Liver (tissue), 8 donors: ENCODE measurements at regions not wholly inside any gene's neighbourhood (a gene's known extent, or its start where the extent isn't known, plus 50 kb on each side); places are given as distances from the start of the nearest gene placed in this dataset.

Source experiments
- DNase-seq: peaks from one replicate; pipeline ENCODE4 v3.0.0-alpha.2; 2017; ENCODE audit warnings: low spot score
- H3K27ac ChIP-seq, 2 donors: one replicate each; pipeline ENCODE4 v1.7.0; 2013; ENCODE audit warnings: inconsistent platforms in 2 of 2, low read length in 2 of 2, control low read depth in 1 of 2, low read depth in 1 of 2, mild to moderate bottlenecking in 1 of 2
- H3K27me3 ChIP-seq, 4 donors: one replicate each; pipeline versions ENCODE4 v1.6.1 to v1.7.0; 2013; ENCODE audit warnings: low read length in 3 of 4, inconsistent platforms in 1 of 4, mild to moderate bottlenecking in 1 of 4, moderate library complexity in 1 of 4; ENCODE audit not compliant: control insufficient read depth in 4 of 4, insufficient read depth in 4 of 4
- H3K36me3 ChIP-seq, 4 donors: one replicate each; pipeline versions ENCODE4 v1.6.1 to v1.7.0; 2013; ENCODE audit warnings: low read length in 3 of 4, mild to moderate bottlenecking in 3 of 4, low read depth in 1 of 4, moderate library complexity in 1 of 4; ENCODE audit not compliant: control insufficient read depth in 4 of 4, insufficient read depth in 3 of 4
- H3K4me1 ChIP-seq, 4 donors: one replicate each; pipeline versions ENCODE4 v1.6.1 to v1.7.0; 2013; ENCODE audit warnings: low read length in 3 of 4, mild to moderate bottlenecking in 3 of 4, moderate library complexity in 1 of 4; ENCODE audit not compliant: control insufficient read depth in 4 of 4, insufficient read depth in 4 of 4
- H3K4me3 ChIP-seq, 3 donors: one replicate each; pipeline versions ENCODE4 v1.6.1 to v1.7.0; 2013; ENCODE audit warnings: low read length in 3 of 3, control low read depth in 1 of 3, low read depth in 1 of 3, mild to moderate bottlenecking in 1 of 3
- H3K9ac ChIP-seq, 2 donors: one replicate each; pipeline ENCODE4 v1.7.0; 2013; ENCODE audit warnings: low read length in 2 of 2, mild to moderate bottlenecking in 2 of 2, moderate library complexity in 2 of 2, control low read depth in 1 of 2, low read depth in 1 of 2
- H3K9me3 ChIP-seq, 4 donors: one replicate each; pipeline versions ENCODE4 v1.6.1 to v1.7.0; 2013; ENCODE audit warnings: low read length in 3 of 4; ENCODE audit not compliant: control insufficient read depth in 4 of 4
- EGR1 ChIP-seq, 2 donors: IDR thresholded peaks; 2 replicates each; pipeline ENCODE4 v1.6.1; 2016 to 2018; ENCODE audit warnings: antibody characterized with exemption in 2 of 2, low read depth in 2 of 2
- FOXA1 ChIP-seq: IDR thresholded peaks from 2 replicates; pipeline ENCODE4 v1.6.1; 2016; ENCODE audit warnings: antibody characterized with exemption
- FOXA2 ChIP-seq: IDR thresholded peaks from 2 replicates; pipeline ENCODE4 v1.6.1; 2016; ENCODE audit warnings: antibody characterized with exemption
- GABPA ChIP-seq, 2 donors: IDR thresholded peaks in 1 of 2; conservative IDR thresholded peaks in 1 of 2; 2 replicates each; pipeline ENCODE4 v1.6.1; 2016; ENCODE audit warnings: antibody characterized with exemption in 2 of 2, mild to moderate bottlenecking in 1 of 2, moderate library complexity in 1 of 2
- HNF4A ChIP-seq, 2 donors: conservative IDR thresholded peaks; 2 replicates each; pipeline ENCODE4 v1.6.1; 2016; ENCODE audit warnings: antibody characterized with exemption in 2 of 2, mild to moderate bottlenecking in 2 of 2
- HNF4G ChIP-seq: IDR thresholded peaks from 2 replicates; pipeline ENCODE4 v1.6.1; 2016; ENCODE audit warnings: antibody characterized with exemption
- JUND ChIP-seq, 2 donors: IDR thresholded peaks; 2 replicates each; pipeline ENCODE4 v1.6.1; 2016; ENCODE audit warnings: antibody characterized with exemption in 2 of 2
- NR2F2 ChIP-seq: IDR thresholded peaks from 2 replicates; pipeline ENCODE4 v1.6.1; 2016; ENCODE audit warnings: antibody characterized with exemption
- RAD21 ChIP-seq, 2 donors: IDR thresholded peaks; 2 replicates each; pipeline ENCODE4 v1.6.1; 2016; ENCODE audit warnings: antibody characterized with exemption in 2 of 2, mild to moderate bottlenecking in 2 of 2
- RXRA ChIP-seq, 2 donors: IDR thresholded peaks; 2 replicates each; pipeline ENCODE4 v1.6.1; 2017 to 2018; ENCODE audit warnings: antibody characterized with exemption in 2 of 2, mild to moderate bottlenecking in 1 of 2
- SP1 ChIP-seq: IDR thresholded peaks from 2 replicates; pipeline ENCODE4 v1.6.1; 2018; ENCODE audit warnings: antibody characterized with exemption, mild to moderate bottlenecking
- TAF1 ChIP-seq: conservative IDR thresholded peaks from 2 replicates; pipeline ENCODE4 v1.6.1; 2016; ENCODE audit warnings: antibody characterized with exemption, mild to moderate bottlenecking
- YY1 ChIP-seq: IDR thresholded peaks from 2 replicates; pipeline ENCODE4 v1.6.1; 2016; ENCODE audit warnings: antibody characterized with exemption, mild to moderate bottlenecking
- whole genome bisulfite sequencing: extraction: QIAGEN DNeasy Blood & Tissue Kit; methylation state at CpG from one replicate; pipeline ENCODE4 v1.1.7; 2013; 5-methylcytosine and 5-hydroxymethylcytosine counted together
- TF ChIP-seq, protein P1 (sequence below): IDR thresholded peaks from 2 replicates; pipeline ENCODE4 v1.6.1; 2016; ENCODE audit warnings: antibody characterized with exemption
- TF ChIP-seq, protein P2 (sequence below): IDR thresholded peaks from 2 replicates; pipeline ENCODE4 v1.6.1; 2016; ENCODE audit warnings: antibody characterized with exemption, mild to moderate bottlenecking
- TF ChIP-seq, protein P3 (sequence below): fragments of 150-350 bp; IDR thresholded peaks from 2 replicates; pipeline ENCODE4 v1.5.1; 2017; ENCODE audit warnings: improper control_type of control experiment, low read depth, low read length; ENCODE audit not compliant: missing input control
- TF ChIP-seq, protein P4 (sequence below): IDR thresholded peaks from 2 replicates; pipeline ENCODE4 v1.6.1; 2016; ENCODE audit warnings: antibody characterized with exemption
- TF ChIP-seq, protein P5 (sequence below): IDR thresholded peaks from 2 replicates; pipeline ENCODE4 v1.6.1; 2016; ENCODE audit warnings: antibody characterized with exemption
- donor health status: healthy.
- donor health status: healthy.
- donor health status: healthy.
- donor health status: healthy.
- donor health status: healthy.

DNA sequence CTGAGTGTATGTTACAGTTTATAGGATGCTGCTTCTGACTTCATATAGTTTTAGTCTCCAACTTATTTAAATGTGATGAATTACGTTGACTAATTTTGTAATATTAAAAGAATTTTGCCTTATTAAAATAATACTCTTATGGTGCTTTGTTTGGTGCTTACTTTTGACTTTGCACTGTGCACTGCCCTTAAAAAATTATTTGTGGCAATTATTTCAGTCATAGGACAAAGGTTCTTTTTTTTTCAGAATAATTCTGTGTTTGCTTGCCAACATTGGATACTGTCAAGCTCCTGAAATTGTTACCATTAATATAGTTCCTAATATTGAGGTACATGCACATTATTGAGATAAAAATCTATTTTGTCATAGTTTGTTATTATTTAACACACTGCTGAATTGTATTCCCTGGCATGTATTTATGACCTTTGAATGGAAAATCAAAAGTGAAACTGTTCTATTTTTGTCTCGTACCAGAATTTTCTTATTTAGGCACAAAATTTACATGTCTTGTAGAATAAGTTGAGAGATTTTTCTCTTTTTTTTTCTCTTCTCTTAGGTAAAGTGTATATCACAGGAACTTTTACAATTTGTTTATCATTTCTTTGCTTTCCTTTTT, 572.8 kb upstream of the KLHL29 start:
- WGBS: 43% methylated on average over 2 of the region's 2 CpGs
- no peak overlapping the region for H3K4me3 ChIP-seq

DNA sequence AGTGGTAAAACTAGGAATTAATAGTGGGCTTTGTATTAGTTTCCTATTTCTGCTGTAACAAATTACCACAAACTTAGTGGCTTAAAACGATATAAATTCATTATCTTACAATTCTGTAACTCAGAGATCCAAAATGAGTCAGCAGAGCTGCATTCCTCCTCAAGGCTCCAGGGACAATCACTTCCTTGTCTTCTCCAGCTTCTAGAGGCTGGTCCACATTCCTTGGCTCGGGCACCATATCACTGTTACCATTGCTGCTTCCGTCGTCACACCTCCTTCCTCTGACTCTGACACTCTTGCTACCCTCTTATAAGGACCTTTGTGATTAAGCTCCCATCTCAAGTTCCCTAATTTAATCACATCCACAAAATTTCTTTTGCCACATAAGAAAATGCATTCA, 567.8 kb upstream of the KLHL29 start:
- TF ChIP-seq HNF4A (conservative IDR thresholded peaks at IDR 0.05) (no peak), FOXA1 (no peak), RAD21 (IDR thresholded peaks at IDR 0.05) (no peak), SP1 (no peak), EGR1 (IDR thresholded peaks at IDR 0.05; ENCODE audit: low read depth in 2 of 2) (no peak), GABPA (IDR thresholded peaks at IDR 0.05 in 1 of 2, conservative IDR thresholded peaks at IDR 0.05 in 1 of 2) (no peak), FOXA2 (no peak), RXRA (IDR thresholded peaks at IDR 0.05) (no peak), TAF1 (no peak), JUND (IDR thresholded peaks at IDR 0.05) (no peak), YY1 (no peak), NR2F2 (no peak), HNF4G (no peak)
- TF ChIP-seq, protein P1, sequence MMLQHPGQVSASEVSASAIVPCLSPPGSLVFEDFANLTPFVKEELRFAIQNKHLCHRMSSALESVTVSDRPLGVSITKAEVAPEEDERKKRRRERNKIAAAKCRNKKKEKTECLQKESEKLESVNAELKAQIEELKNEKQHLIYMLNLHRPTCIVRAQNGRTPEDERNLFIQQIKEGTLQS: no peak
- TF ChIP-seq, protein P2, sequence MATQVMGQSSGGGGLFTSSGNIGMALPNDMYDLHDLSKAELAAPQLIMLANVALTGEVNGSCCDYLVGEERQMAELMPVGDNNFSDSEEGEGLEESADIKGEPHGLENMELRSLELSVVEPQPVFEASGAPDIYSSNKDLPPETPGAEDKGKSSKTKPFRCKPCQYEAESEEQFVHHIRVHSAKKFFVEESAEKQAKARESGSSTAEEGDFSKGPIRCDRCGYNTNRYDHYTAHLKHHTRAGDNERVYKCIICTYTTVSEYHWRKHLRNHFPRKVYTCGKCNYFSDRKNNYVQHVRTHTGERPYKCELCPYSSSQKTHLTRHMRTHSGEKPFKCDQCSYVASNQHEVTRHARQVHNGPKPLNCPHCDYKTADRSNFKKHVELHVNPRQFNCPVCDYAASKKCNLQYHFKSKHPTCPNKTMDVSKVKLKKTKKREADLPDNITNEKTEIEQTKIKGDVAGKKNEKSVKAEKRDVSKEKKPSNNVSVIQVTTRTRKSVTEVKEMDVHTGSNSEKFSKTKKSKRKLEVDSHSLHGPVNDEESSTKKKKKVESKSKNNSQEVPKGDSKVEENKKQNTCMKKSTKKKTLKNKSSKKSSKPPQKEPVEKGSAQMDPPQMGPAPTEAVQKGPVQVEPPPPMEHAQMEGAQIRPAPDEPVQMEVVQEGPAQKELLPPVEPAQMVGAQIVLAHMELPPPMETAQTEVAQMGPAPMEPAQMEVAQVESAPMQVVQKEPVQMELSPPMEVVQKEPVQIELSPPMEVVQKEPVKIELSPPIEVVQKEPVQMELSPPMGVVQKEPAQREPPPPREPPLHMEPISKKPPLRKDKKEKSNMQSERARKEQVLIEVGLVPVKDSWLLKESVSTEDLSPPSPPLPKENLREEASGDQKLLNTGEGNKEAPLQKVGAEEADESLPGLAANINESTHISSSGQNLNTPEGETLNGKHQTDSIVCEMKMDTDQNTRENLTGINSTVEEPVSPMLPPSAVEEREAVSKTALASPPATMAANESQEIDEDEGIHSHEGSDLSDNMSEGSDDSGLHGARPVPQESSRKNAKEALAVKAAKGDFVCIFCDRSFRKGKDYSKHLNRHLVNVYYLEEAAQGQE: no peak
- TF ChIP-seq, protein P3, sequence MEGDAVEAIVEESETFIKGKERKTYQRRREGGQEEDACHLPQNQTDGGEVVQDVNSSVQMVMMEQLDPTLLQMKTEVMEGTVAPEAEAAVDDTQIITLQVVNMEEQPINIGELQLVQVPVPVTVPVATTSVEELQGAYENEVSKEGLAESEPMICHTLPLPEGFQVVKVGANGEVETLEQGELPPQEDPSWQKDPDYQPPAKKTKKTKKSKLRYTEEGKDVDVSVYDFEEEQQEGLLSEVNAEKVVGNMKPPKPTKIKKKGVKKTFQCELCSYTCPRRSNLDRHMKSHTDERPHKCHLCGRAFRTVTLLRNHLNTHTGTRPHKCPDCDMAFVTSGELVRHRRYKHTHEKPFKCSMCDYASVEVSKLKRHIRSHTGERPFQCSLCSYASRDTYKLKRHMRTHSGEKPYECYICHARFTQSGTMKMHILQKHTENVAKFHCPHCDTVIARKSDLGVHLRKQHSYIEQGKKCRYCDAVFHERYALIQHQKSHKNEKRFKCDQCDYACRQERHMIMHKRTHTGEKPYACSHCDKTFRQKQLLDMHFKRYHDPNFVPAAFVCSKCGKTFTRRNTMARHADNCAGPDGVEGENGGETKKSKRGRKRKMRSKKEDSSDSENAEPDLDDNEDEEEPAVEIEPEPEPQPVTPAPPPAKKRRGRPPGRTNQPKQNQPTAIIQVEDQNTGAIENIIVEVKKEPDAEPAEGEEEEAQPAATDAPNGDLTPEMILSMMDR: no peak
- TF ChIP-seq, protein P4, sequence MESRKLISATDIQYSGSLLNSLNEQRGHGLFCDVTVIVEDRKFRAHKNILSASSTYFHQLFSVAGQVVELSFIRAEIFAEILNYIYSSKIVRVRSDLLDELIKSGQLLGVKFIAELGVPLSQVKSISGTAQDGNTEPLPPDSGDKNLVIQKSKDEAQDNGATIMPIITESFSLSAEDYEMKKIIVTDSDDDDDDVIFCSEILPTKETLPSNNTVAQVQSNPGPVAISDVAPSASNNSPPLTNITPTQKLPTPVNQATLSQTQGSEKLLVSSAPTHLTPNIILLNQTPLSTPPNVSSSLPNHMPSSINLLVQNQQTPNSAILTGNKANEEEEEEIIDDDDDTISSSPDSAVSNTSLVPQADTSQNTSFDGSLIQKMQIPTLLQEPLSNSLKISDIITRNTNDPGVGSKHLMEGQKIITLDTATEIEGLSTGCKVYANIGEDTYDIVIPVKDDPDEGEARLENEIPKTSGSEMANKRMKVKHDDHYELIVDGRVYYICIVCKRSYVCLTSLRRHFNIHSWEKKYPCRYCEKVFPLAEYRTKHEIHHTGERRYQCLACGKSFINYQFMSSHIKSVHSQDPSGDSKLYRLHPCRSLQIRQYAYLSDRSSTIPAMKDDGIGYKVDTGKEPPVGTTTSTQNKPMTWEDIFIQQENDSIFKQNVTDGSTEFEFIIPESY: no peak
- TF ChIP-seq, protein P5, sequence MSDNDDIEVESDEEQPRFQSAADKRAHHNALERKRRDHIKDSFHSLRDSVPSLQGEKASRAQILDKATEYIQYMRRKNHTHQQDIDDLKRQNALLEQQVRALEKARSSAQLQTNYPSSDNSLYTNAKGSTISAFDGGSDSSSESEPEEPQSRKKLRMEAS: no peak
- no peaks in the 10 kb centered on the region for H3K27me3 ChIP-seq
- no peak for DNase-seq
- H3K27ac ChIP-seq: no peak overlapping the region
- H3K36me3 ChIP-seq: no peaks in the 10 kb centered on the region
- no peaks in the 10 kb centered on the region for H3K4me1 ChIP-seq
- no peak overlapping the region for H3K4me3 ChIP-seq
- 71% methylated on average over 4 of the region's 4 CpGs for WGBS
- H3K9me3 ChIP-seq: no peaks in the 10 kb centered on the region
- H3K9ac ChIP-seq: no peak overlapping the region

More for the DNA sequence above, 572.8 kb upstream of the KLHL29 start:
- Histone ChIP-seq H3K27ac (no peak overlapping the region), H3K27me3 (no peaks in the 10 kb centered on the region), H3K9me3 (no peaks in the 10 kb centered on the region), H3K4me1 (no peaks in the 10 kb centered on the region), H3K36me3 (no peaks in the 10 kb centered on the region), H3K9ac (no peak overlapping the region)
- TF ChIP-seq HNF4G (no peak), GABPA (IDR thresholded peaks at IDR 0.05 in 1 of 2, conservative IDR thresholded peaks at IDR 0.05 in 1 of 2) (peak in 1 of 2 donors; percentile 12), HNF4A (conservative IDR thresholded peaks at IDR 0.05) (peak; percentile 79 to 85), SP1 (peak; percentile 17)
- no peak for DNase-seq
